Neural progenitor cell (in vitro differentiated cells): ENCODE measurements at regions not wholly inside any gene's neighbourhood (a gene's known extent, or its start where the extent isn't known, plus 50 kb on each side); places are given as distances from the start of the nearest gene placed in this dataset.

Source experiments
- DNase-seq: peaks from one replicate; pipeline ENCODE4 v3.0.0-alpha.2; 2016; ENCODE audit warnings: low spot score
- H2AFZ ChIP-seq: fragments of 200-600 bp; sonication (generic); replicated peaks from 2 replicates; pipeline ENCODE4 v1.6.1; 2016; ENCODE audit warnings: antibody characterized with exemption
- H3F3A ChIP-seq: fragments of 200-600 bp; sonication (generic); 2 replicates; pipeline ENCODE4 v1.6.1; 2016; ENCODE audit warnings: antibody characterized with exemption, low read depth
- H3K27ac ChIP-seq: fragments of 200-600 bp; sonication (generic); 2 replicates; pipeline ENCODE4 v1.5.1; 2016; ENCODE audit warnings: mild to moderate bottlenecking
- H3K27me3 ChIP-seq: fragments of 200-600 bp; sonication (generic); 2 replicates; pipeline ENCODE4 v1.6.1; 2016; ENCODE audit warnings: mild to moderate bottlenecking, moderate library complexity
- H3K36me3 ChIP-seq: fragments of 200-600 bp; sonication (generic); 2 replicates; pipeline ENCODE4 v1.5.1; 2016
- H3K4me1 ChIP-seq: fragments of 200-600 bp; sonication (generic); 2 replicates; pipeline ENCODE4 v1.6.1; 2016; ENCODE audit warnings: mixed run types
- H3K4me2 ChIP-seq: fragments of 200-600 bp; sonication (generic); 2 replicates; pipeline ENCODE4 v1.6.1; 2016
- H3K4me3 ChIP-seq: fragments of 200-600 bp; sonication (generic); 2 replicates; pipeline ENCODE4 v1.5.1; 2016
- H3K79me2 ChIP-seq: fragments of 200-600 bp; sonication (generic); 2 replicates; pipeline ENCODE4 v1.6.1; 2016; ENCODE audit warnings: low read depth
- H3K9ac ChIP-seq: fragments of 200-600 bp; sonication (generic); 2 replicates; pipeline ENCODE4 v1.6.1; 2016
- H3K9me3 ChIP-seq: fragments of 200-600 bp; sonication (generic); 2 replicates; pipeline ENCODE4 v1.5.1; 2016; ENCODE audit warnings: low read depth
- H4K20me1 ChIP-seq: fragments of 200-600 bp; sonication (generic); 2 replicates; pipeline ENCODE4 v1.6.1; 2016; ENCODE audit warnings: low read depth
- H3K27ac Mint-ChIP-seq: 3 replicates; pipeline ENCODE4 v1.8.0; 2021; ENCODE audit warnings: mixed read lengths
- H3K27me3 Mint-ChIP-seq: 2 replicates; pipeline ENCODE4 v1.8.0; 2022; ENCODE audit warnings: low read depth, mild to moderate bottlenecking, inconsistent platforms, moderate library complexity, mixed read lengths; ENCODE audit not compliant: insufficient read depth
- H3K36me3 Mint-ChIP-seq: 3 replicates; pipeline ENCODE4 v1.8.0; 2021; ENCODE audit warnings: mixed read lengths
- H3K4me1 Mint-ChIP-seq: 3 replicates; pipeline ENCODE4 v1.8.0; 2021; ENCODE audit warnings: mixed read lengths
- H3K4me3 Mint-ChIP-seq: 3 replicates; pipeline ENCODE4 v1.8.0; 2021; ENCODE audit warnings: mild to moderate bottlenecking, moderate library complexity, mixed read lengths
- H3K9me3 Mint-ChIP-seq: 3 replicates; pipeline ENCODE4 v1.8.0; 2020; ENCODE audit warnings: mixed read lengths
- EZH2 ChIP-seq: fragments of 200-600 bp; sonication (generic); IDR thresholded peaks from 2 replicates; pipeline ENCODE4 v1.6.1; 2017; ENCODE audit warnings: antibody characterized with exemption, mild to moderate bottlenecking, moderate library complexity
- EZH2phosphoT487 ChIP-seq: fragments of 200-600 bp; sonication (generic); IDR thresholded peaks from 2 replicates; pipeline ENCODE4 v1.6.1; 2017; ENCODE audit warnings: antibody characterized with exemption
- TF ChIP-seq, protein P1 (sequence below): fragments of 200-600 bp; sonication (generic); IDR thresholded peaks from 2 replicates; pipeline ENCODE4 v1.5.1; 2017; ENCODE audit warnings: antibody characterized with exemption, mild to moderate bottlenecking

DNA sequence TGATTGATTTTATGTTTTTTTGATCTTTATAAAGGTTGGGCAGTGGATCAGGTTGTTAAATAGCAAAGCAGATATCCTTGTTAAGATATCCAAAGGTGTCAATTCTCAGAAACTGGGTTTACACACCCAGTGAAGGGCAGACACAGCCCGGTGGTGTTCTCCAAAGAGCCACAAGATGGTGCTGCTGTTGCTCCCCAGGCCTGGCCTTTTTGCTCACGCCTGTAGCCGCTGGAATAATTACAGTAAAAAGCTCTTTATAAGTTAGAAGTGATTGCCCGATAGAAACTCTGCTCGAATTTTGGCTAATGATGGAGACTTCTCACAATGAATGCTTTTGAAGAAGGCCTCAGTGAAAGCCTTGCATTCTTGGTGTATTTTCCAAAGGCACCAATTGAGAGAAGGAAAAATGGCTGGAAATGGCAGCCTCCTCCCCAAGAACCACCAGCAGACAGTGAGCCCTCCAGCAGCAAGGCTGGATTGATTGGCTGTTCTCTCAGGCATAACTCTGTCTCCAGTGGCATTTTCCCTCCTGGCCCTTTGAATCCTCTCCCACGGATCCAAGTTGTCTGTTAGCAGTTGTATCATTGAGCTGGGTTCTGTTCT, 120.5 kb upstream of the CHD6 start:
- TF ChIP-seq, protein P1, sequence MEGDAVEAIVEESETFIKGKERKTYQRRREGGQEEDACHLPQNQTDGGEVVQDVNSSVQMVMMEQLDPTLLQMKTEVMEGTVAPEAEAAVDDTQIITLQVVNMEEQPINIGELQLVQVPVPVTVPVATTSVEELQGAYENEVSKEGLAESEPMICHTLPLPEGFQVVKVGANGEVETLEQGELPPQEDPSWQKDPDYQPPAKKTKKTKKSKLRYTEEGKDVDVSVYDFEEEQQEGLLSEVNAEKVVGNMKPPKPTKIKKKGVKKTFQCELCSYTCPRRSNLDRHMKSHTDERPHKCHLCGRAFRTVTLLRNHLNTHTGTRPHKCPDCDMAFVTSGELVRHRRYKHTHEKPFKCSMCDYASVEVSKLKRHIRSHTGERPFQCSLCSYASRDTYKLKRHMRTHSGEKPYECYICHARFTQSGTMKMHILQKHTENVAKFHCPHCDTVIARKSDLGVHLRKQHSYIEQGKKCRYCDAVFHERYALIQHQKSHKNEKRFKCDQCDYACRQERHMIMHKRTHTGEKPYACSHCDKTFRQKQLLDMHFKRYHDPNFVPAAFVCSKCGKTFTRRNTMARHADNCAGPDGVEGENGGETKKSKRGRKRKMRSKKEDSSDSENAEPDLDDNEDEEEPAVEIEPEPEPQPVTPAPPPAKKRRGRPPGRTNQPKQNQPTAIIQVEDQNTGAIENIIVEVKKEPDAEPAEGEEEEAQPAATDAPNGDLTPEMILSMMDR = peak; percentile 95
- no peak for TF ChIP-seq EZH2phosphoT487
- no peak for TF ChIP-seq EZH2
- H2AFZ ChIP-seq = peak overlapping the region; percentile 96
- H3K36me3 ChIP-seq = no peaks in the 10 kb centered on the region
- no peaks in the 10 kb centered on the region for H4K20me1 ChIP-seq
- peaks cover 2% of the 10 kb centered on the region for H3K4me1 ChIP-seq
- H3K4me3 Mint-ChIP-seq = no peak overlapping the region
- H3K27ac ChIP-seq = no peak overlapping the region
- H3K4me3 ChIP-seq = no peak overlapping the region
- H3K4me2 ChIP-seq = peak overlapping the region; percentile 56
- no peak overlapping the region for H3K27ac Mint-ChIP-seq
- no peaks in the 10 kb centered on the region for H3K9me3 ChIP-seq
- no peaks in the 10 kb centered on the region for H3K27me3 ChIP-seq
- H3K27me3 Mint-ChIP-seq = no peaks in the 10 kb centered on the region
- H3F3A ChIP-seq = no peaks in the 10 kb centered on the region
- peaks cover 11% of the 10 kb centered on the region for H3K9me3 Mint-ChIP-seq
- H3K9ac ChIP-seq = no peak overlapping the region
- no peaks in the 10 kb centered on the region for H3K79me2 ChIP-seq
- DNase-seq = peak; percentile 77
- peaks cover 7% of the 10 kb centered on the region for H3K4me1 Mint-ChIP-seq
- no peaks in the 10 kb centered on the region for H3K36me3 Mint-ChIP-seq

DNA sequence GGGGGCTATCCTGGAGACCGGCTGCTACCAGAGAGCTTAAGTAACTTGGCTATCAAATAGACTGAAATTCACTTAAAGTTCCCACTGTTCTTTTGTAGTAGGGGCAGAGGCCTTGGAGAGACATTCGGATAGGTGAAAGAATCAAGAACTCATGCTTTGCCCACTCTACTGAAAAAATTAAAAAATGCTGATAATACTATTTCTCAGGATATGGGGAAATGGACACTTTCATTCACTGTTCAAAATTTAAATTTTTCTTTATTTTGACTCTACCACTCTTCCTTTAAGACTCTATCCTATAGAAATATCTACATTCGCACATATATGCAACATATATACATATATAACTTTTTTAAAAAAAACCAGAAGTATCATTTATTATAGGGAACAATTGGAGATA, 117.8 kb upstream of the CHD6 start:
- no peaks in the 10 kb centered on the region for H3K36me3 Mint-ChIP-seq
- no peak overlapping the region for H3K4me3 Mint-ChIP-seq
- H3K27me3 Mint-ChIP-seq = peaks cover 8% of the 10 kb centered on the region
- peaks cover 7% of the 10 kb centered on the region for H3K4me1 Mint-ChIP-seq
- H3K4me3 ChIP-seq = no peak overlapping the region
- no peak for DNase-seq
- peaks cover 3% of the 10 kb centered on the region for H3K9me3 Mint-ChIP-seq
- H3K4me2 ChIP-seq = no peak overlapping the region
- no peaks in the 10 kb centered on the region for H4K20me1 ChIP-seq
- H2AFZ ChIP-seq = no peak overlapping the region
- no peaks in the 10 kb centered on the region for H3K9me3 ChIP-seq
- peaks cover 2% of the 10 kb centered on the region for H3K4me1 ChIP-seq
- H3F3A ChIP-seq = no peaks in the 10 kb centered on the region
- H3K27me3 ChIP-seq = no peaks in the 10 kb centered on the region
- no peaks in the 10 kb centered on the region for H3K79me2 ChIP-seq
- H3K36me3 ChIP-seq = no peaks in the 10 kb centered on the region
- H3K9ac ChIP-seq = no peak overlapping the region
- no peak overlapping the region for H3K27ac Mint-ChIP-seq
- TF ChIP-seq, protein P1 = no peak
- TF ChIP-seq EZH2phosphoT487 (no peak), EZH2 (no peak)
- no peak overlapping the region for H3K27ac ChIP-seq

DNA sequence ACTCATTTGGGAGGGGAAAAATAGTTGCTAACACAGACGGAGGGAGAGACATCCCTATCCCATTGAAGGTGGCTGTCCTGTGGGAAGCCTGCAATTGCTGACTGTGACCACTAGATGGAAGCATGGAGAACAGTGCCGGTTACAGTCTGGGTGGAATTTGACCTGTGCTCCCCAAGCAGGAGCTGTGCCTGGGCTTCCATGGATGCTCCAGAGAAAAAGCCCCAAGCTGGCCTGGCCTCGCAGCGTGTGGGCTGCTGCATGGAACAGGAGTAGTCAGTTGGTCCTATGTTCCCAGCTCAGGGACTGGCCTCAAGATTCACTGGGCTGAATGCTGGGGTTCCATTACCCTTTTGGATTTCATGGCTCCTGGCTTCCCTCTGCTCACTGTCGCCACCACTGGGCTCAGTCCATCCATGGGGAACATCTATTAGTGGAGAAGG, 116.3 kb upstream of the CHD6 start:
- H3K27ac Mint-ChIP-seq = no peak overlapping the region
- Histone ChIP-seq H3K4me1 (peaks cover 2% of the 10 kb centered on the region), H3K4me3 (no peak overlapping the region), H3K79me2 (no peaks in the 10 kb centered on the region), H4K20me1 (no peaks in the 10 kb centered on the region), H3K27ac (no peak overlapping the region), H3K27me3 (no peaks in the 10 kb centered on the region), H3K9me3 (no peaks in the 10 kb centered on the region), H3K36me3 (no peaks in the 10 kb centered on the region), H3K4me2 (no peak overlapping the region), H3K9ac (no peak overlapping the region), H3F3A (no peaks in the 10 kb centered on the region), H2AFZ (no peak overlapping the region)
- peak; percentile 67 for DNase-seq
- no peaks in the 10 kb centered on the region for H3K36me3 Mint-ChIP-seq
- H3K9me3 Mint-ChIP-seq = peaks cover 3% of the 10 kb centered on the region
- no peak overlapping the region for H3K4me3 Mint-ChIP-seq
- peaks cover 8% of the 10 kb centered on the region for H3K27me3 Mint-ChIP-seq
- H3K4me1 Mint-ChIP-seq = peaks cover 7% of the 10 kb centered on the region
- TF ChIP-seq, protein P1 = peak; percentile 82
- TF ChIP-seq EZH2phosphoT487 (no peak), EZH2 (no peak)
